Activated effector memory CD4-positive, alpha-beta T cell treated with anti-CD3 and anti-CD28 coated beads, Interleukin-2, amount 50 U/mL, for 16 hours (primary cell): ENCODE measurements at regions not wholly inside any gene's neighbourhood (a gene's known extent, or its start where the extent isn't known, plus 50 kb on each side); places are given as distances from the start of the nearest gene placed in this dataset.

ENCODE experiments used
- DNase-seq: peaks from one replicate; pipeline ENCODE4 v3.0.0-alpha.2; 2020

GRCh38 chr10:111458256-111458655, 381.4 kb downstream of the ADRA2A start:
- DNase-seq, result no peak

- no peak for DNase-seq
Measured at GRCh38 chr10:111459967-111460366, 383.1 kb downstream of the ADRA2A start.

DNA sequence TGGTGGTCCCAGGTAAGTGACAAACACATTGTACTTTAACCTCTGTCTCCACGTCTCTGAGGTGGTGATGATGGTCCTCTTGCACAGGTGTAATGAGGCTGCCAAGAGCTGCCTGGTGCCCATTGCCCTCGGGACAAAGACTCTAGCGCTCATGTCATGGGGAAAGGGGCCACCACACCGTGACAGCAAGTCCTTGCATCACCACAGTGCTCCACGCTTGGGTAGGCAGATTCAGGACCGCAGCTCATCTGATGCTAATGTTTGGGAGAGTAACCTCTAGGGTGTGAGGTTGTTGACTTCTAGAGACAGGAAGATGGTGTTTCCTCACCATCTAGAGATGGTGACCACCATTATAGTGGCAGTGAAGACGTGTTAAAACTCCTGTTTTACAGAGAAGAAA, 395.6 kb downstream of the ADRA2A start:
- DNase-seq, result no peak

GRCh38 chr10:111473361-111473760, 396.5 kb downstream of the ADRA2A start:
- DNase-seq, result no peak

- no peak for DNase-seq
Measured at GRCh38 chr10:111474786-111475185, 398.0 kb downstream of the ADRA2A start.

DNA sequence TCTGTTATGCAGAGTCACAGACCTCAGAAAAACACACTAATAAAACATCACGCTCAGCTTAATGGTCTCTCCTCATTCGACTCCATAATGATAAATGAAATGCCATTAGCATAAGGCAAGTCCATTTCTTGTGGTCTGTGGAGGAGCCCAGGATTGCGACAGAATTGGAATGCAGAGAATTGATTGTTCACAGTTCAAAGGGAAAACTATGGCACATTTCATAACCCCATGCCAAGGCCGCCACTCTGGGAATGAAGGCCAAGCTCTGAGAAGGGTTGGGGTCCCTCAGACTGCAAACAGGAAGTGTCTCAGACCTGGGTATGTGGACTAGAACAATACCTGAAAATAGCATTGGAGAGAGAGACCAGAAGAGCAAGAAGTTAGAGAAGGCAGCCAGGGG, 398.9 kb downstream of the ADRA2A start:
- DNase-seq, result no peak

- no peak for DNase-seq
Measured at GRCh38 chr10:111478651-111479050, 401.8 kb downstream of the ADRA2A start.

DNA sequence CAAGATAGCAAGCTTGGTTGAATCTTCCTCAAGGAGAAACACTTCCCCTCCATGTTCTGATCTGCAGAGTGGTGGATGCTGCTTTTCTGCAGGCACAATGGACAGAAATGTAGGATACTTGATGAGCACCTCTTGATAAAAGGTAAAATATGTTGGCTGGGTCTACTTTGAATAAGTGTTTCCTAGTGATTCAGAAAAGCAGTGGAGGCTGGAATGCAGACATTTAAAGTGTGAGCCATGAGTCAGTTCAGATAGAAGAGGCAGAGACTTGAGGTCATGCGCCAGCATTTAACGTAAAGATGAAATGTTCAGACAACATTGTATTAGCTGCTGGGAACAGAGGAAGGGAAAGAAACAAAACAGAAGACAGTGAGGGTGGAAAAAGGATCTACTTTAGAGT, 403.1 kb downstream of the ADRA2A start:
- DNase-seq, result no peak

- no peak for DNase-seq
Measured at GRCh38 chr10:111481261-111481826, 404.5 kb downstream of the ADRA2A start.

- DNase-seq, result no peak
Measured at GRCh38 chr10:111481866-111482265, 405.0 kb downstream of the ADRA2A start.

GRCh38 chr10:111482621-111483216, 405.9 kb downstream of the ADRA2A start:
- DNase-seq, result no peak

DNA sequence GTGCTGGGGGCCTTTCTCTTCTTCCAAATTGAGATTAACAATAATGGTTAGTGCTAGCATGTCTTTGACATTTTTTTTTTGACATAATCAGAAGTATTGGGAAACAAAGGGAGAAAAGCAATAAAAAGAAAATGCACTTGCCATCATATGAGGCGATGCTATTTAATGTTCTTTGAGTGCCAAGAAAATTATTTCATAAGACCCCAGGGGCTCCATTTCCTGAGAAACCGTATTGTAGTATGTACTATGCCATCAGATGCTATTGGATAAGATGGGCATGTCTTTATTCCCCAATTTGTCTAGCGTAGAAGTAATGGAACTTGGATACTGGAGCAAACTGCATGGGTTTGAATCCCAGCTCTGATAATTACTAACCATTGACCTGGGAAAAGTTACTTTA, 408.9 kb downstream of the ADRA2A start:
- no peak for DNase-seq

- no peak for DNase-seq
Measured at GRCh38 chr10:111486346-111486745, 409.5 kb downstream of the ADRA2A start.

DNA sequence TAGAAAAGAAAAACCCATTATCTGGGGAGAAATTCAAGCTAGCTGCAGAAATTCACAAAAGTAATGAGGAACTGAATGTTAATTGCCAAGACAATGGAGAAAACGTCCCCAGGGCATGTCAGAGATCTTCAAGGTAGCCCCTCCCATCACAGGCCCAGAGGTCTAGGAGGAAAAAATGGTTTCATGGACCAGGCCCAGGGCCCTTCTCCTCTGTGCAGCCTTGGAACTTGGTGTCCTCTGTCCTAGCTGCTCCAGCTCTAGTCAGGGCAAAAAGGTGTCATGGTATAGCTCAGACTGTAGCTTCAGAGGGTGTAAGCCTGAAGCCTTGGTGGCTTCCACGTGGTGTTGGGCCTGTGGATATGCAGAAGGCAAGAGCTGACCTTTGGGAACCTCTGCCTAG, 411.8 kb downstream of the ADRA2A start:
- DNase-seq, result no peak

GRCh38 chr10:111491154-111491553, 414.3 kb downstream of the ADRA2A start:
- DNase-seq, result no peak

DNA sequence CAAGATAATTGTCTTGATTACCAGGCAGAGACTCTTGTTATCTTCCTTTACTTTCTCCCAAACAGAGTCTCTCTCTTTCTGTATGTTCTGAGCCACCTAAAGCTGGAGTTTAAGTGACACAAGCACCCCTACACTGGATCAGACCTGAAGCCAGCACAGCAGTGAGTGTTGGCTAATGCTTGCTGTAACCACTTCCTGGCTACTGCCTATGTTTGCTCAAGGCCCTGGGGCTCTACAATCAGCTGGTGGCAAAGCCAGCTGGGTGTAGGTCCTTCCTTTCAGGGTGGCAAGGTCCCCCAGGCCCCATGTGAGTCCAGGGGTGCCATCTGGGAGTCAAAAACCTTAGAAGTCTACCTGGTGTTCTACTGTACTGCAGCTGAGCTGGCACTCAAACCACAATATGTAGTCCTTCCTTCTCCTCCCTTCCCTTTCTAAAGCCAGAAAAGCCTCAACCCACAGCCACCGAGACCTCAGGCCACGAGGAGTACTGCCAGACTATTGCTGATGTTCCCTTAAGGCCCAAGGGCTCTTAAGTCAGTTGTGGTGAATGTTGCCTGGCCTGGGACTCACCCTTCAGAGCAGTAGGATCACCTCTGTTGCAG, 416.3 kb downstream of the ADRA2A start:
- DNase-seq, result no peak

DNA sequence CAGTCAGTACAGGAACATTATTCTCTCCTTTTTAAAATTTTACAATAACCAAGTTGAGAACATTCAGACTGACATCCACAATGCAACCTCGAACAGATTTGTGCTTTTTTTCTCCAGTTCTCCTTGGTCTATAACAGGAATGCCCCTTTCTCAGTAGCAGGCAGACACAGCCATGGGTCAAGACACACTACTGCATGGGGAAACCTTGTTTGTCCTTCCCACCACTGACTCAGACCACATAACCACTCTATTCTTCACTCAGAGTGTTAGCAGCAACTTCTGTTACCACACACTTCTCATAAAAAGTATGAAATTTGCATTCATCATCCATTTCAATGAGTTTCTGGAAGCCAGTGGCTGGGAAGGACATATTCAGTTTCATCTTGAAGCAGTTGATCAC, 421.7 kb downstream of the ADRA2A start:
- DNase-seq, result no peak

DNA sequence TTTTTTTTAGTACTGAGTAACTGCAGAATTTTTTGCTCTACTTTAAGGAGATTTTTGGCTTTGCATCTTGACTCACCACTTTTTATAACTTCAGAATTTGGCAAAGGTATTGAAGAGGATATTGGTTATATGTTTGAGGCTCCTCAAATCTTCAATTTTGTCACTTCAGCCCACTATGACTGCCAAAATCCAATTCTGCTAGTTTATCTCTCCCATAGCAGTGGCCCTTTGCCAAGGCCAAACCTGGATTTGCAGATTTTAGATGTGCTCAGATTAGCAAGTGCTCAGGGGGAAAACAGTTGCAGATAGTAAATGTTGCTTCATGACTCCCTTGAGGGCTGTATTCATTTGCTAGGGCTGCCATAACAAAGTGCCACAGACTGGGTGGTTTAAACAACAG, 427.5 kb downstream of the ADRA2A start:
- no peak for DNase-seq

DNA sequence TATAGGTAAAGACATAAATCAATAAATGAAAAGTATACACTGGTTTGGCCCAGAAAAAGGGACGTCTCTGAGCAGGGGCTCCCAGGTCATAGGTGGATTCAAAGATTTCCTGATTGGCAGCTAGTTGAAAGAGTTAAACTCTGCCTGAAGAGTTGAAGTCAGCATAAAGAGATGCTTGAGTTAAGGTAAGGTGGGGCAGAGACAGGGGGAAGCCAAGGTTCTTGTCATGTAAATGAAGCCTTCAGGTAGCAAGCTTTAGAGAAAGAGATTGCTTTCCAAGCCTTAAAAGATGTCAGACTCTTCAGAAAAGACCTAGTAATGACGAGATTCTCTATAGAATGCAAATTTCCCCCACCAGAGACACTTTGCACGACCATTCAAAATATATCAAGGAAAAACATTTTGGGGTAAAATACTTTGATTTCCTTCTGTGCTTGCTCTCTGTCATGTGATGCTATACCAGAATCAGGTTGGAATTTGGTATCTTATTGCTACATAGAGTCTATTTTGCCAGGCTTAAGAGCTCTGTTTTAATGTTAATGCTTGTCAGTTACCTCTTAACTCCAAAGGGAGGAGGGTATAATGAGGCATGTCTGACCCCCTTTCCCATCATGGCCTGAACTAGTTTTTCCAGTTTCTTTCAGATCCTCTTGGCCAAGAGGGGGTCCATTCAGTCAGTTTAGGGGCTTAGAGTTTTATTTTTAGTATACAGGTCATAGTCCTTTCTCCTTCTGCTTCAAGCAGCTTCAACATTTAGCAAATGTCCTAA, 429.6 kb downstream of the ADRA2A start:
- DNase-seq, result no peak

GRCh38 chr10:111511751-111512150, 434.9 kb downstream of the ADRA2A start:
- DNase-seq, result no peak

- no peak for DNase-seq
Measured at GRCh38 chr10:111515264-111515663, 438.4 kb downstream of the ADRA2A start.

GRCh38 chr10:111515706-111516105, 438.9 kb downstream of the ADRA2A start:
- DNase-seq, result no peak

- no peak for DNase-seq
Measured at GRCh38 chr10:111516144-111516543, 439.3 kb downstream of the ADRA2A start.

- DNase-seq, result no peak
Measured at GRCh38 chr10:111522141-111522540, 445.3 kb downstream of the ADRA2A start.
